GM18867 (cell line): ENCODE measurements at regions not wholly inside any gene's neighbourhood (a gene's known extent, or its start where the extent isn't known, plus 50 kb on each side); places are given as distances from the start of the nearest gene placed in this dataset.

Experiments used
- ATAC-seq: cut with Tn5 transposase; IDR thresholded peaks from one replicate; pipeline ENCODE4 v1.9.1; 2021; ENCODE audit warnings: mild to moderate bottlenecking, moderate library complexity; ENCODE audit not compliant: unreplicated experiment

GRCh38 chr13:47135800-47136503 lies 239.1 kb upstream of the HTR2A start:
- no peak for ATAC-seq

GRCh38 chr13:47134939-47135489 lies 238.2 kb upstream of the HTR2A start:
- ATAC-seq: peak; percentile 91

DNA sequence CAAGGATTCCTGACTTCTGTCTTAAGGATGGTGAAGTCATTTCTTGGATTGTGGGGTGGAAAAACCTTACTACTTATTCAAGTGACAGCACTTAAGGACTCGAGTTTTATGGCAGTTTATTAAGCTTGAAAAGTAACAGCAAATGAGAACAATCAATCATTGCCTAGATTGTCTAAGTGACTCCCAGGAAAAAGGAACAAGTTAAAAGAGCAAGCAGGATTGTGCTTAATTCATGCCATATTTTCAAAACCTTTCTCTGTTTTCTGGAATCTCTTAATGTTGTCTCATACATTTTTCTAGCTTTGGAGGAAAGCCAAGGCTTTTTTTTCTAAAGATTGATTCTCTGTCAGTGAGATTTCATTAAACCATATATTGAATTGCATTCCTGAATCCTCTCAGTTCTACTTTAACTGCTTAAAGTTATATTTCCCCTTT lies 236.2 kb upstream of the HTR2A start:
- no peak for ATAC-seq

DNA sequence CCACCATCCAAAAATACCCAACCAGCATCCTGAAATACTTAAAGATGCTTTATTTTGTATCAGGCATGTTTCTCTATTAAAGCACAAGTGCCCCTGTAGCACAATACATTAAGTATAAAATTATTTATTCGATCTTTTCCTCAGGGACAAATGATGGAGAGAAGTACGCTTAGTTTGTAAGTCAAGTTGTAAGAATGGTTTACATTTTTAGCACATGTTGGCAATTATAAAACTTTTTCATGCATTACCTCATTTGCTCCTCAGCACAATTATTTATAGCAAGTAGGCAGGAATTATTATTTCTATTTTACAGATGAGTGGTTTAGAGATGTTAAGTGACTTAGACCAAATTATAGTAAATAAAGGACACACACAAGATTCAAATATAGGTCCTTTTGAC lies 232.6 kb upstream of the HTR2A start:
- no peak for ATAC-seq

DNA sequence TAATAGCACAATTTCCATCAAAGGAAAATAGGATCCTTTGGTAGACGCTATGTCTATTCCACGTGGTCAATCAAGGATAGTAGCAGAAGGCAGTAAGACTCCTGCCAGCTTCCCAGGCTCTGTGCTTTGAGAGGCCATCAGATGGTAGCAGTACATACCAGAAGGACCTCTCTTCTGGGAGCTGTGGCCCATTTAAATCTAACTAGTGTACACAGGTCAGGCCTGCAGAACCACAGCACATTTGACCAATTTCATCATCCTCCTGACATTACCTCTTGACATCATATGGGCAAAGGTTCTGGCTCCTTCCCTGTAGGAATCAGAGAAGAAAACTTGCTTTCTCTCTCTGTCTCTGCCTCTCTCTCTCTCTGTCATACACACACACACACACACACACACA lies 229.6 kb upstream of the HTR2A start:
- ATAC-seq: no peak

DNA sequence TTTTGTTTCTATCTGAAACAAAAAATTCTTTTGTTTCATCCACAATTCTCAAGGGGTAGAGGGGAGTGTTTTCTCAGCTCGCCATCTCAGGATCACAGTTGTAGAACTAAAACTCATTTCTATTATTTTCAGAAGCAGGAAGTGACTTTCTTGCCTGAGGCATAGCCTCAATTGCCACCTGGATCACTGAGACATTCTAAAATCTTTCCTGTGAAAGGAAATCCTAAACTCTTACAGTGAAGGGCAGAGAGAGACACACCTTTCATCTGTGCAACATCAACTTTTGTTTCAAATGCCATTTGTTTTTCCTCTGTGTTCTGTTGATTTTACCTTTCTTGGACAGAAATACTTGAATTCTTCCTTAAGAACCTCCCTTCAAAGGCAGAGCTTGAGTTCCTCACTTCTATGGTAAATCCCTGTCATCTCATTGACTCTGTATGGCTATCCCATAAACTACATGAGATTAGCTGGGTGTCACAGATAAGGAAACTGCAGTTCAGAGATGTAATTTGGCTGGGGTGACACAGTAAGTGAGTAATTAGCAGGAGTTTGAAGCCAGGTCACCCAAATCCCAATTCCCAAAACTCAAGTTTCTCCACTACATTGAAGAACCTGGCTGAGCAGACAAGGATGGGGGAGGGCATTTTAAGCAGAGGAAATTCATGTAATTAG lies 224.4 kb upstream of the HTR2A start:
- ATAC-seq: no peak

- ATAC-seq: no peak
These were observed 223.4 kb upstream of the HTR2A start for GRCh38 chr13:47120282-47120681.

- ATAC-seq: no peak
These were observed 222.9 kb upstream of the HTR2A start for GRCh38 chr13:47119575-47120235.

DNA sequence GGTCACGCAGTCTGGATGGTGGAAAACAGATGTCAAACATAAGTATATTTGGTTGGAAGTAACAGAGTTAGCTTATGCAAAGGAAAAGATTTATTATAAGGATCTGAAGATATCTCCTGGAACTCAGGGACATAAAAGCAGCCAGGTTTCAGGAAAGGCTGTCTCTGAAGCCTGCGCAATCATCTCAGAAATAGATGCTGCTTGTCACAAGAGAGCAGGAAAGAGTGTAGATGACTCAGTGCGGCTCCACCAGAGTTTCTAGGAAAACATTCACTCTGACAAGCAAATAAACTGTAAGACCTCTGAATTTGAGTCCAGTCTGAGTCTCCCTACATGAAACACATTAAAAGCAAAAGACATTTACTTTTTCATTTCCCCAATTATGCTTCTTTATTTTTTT lies 220.4 kb upstream of the HTR2A start:
- no peak for ATAC-seq

DNA sequence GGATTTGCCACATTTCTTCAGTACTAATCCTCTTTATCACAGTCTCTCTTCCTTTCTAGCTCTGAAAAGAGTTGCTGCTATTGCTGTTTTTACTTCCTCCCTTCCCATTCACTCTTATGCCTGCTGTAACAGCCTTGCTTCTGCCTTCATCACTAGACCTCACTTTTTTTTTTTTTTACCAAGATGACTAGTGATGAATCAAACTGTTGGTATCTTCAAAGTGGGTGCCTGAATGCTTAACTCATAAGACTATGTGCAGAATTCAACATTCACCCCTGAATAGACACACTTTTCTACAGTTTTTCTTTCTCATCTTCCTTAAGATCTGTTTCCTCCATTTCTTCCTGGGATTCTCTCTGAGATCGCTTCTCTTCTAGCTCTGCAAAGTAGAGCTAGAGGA lies 217.2 kb upstream of the HTR2A start:
- no peak for ATAC-seq

DNA sequence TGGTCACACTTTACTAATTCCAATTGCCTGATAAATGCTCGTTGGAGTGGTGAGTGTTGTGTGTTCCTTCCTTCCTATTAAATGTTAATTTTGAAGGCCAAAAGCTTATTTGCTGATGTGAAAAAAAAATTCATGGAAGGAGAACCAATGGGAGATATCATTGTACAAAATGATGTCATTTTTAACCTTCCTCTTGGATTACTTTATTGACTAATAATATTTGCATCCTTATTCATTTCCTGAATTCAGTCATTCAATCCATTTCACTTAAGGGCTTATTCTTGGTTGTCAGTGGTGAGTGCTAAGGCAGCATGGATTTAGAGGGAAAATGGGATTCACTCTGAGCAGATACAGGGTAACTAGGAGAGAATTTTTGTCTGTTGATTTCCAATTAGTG lies 216.0 kb upstream of the HTR2A start:
- no peak for ATAC-seq

- ATAC-seq: no peak
These were observed 215.5 kb upstream of the HTR2A start for GRCh38 chr13:47112205-47112902.

DNA sequence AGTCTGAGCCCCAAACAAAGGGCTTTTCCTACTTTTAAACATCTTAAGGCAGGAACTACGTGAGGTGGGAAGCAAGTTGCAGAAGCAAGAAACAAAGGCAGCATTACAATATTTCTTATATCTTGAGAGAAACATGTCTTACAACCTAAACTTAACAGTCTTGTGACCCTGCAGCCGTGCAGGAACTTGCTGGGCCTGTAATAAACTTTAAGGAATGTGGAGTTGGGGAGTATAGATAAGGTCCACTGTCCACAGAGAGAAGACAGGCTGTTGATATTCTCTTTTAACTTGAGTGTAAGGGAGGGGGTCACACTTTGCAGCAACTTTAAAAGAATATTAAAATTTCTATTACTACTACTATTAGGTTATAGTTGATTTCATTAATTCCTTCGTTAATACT lies 214.6 kb upstream of the HTR2A start:
- ATAC-seq: no peak

- no peak for ATAC-seq
These were observed 214.0 kb upstream of the HTR2A start for GRCh38 chr13:47110833-47111240.

DNA sequence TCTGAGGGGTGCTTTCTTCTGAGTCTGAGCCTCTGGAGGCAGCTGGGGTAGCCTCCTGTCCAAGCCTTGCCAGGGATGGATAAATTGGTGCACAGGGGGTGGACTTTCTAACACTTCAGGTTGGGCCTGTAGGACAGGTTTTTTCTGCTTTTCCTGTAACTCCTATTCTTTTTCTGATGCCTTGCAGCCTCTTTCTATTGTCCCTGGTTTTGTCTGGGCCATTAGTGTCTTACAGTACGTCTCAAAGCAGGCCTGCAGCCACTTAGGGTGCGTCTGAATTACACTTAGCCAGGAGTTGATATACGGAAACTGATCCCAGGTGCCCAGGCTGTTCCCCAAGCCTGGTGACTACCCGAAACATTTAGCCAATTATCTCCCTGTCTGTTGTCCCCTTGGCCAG lies 213.3 kb upstream of the HTR2A start:
- ATAC-seq: no peak

GRCh38 chr13:47109028-47109427 lies 212.2 kb upstream of the HTR2A start:
- ATAC-seq: peak; percentile 84

GRCh38 chr13:47100214-47100853 lies 203.5 kb upstream of the HTR2A start:
- peak; percentile 94 for ATAC-seq

DNA sequence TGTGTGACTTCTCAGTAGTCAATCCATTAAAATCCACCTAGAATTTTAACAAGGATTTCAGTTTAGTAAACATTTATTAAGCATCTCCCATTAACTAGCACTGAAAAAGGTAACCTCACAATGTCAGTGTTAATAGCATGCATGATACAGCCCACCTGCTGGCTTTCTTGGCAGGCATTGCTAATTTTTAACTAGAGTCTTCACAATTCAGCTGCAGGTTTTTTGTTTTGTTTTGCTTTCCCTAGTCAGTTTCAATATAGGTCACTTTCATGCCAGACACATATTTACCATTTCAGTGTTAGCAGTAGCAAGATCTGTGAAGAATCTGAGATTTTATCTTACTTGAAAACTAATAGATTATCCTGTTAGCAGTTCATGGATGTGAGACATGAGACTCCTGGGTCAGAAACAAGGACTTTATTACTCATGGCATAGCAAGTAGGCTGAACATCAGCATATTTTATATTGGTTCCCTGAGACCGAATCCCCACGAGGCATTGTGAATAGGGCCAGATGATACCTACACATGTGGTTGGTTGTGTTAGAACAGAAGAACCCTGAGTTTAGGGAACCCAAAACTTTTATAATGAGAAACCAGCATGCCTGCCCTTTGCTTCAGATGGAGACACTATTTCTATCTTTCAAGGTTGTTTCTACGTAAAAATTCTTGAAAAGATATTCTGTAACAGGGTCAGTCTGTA lies 198.0 kb upstream of the HTR2A start:
- peak; percentile 97 for ATAC-seq

GRCh38 chr13:47092202-47092601 lies 195.3 kb upstream of the HTR2A start:
- no peak for ATAC-seq

DNA sequence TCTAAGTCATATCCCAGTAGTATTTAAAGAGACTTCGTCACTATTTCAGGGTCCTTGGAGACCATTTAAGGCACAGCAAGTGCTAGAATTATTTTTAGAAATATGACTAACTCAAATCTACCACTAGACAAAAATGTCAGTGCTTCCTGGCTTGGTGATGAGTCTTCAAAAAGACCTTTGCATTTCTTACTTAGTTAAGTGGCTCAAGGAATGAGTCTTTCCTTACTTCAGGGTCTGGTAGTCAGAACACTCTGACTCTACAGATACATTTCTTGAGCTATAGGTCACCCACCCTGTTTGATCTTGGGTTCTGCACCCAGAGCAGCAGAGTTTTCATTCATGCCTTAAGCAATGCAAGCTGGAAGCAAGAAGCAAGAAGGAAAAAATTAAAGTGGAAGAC lies 191.0 kb upstream of the HTR2A start:
- ATAC-seq: no peak
